ENCODE measurements at regions not wholly inside any gene's neighbourhood (a gene's known extent, or its start where the extent isn't known, plus 50 kb on each side); places are given as distances from the start of the nearest gene placed in this dataset.
"Not testable (repeated sequence)": the region's sequence is repeated elsewhere in the genome, so short reads cannot be mapped to it uniquely, and the experiment has no call there.

DNA sequence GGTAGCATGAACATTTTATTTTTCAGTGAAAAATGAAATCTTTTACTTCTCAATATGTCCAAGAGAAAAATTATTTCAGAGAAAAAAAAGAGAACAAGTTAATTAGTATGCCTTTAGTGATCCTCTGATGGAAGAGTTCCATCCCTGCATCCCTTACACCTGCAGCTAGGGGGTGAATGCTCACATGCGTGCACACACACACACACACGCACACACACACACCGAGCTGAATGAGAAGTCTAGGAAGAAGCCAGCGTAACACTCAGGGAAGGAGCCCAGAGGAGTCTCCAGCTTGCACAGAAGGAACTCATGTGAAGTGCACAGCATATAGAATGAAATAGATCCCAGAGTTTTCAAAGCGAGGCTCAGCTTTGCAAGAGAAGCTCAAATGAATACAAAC lies 510.5 kb downstream of the IRS2 start:
- no peak overlapping the region for H3K27ac ChIP-seq
- no peak overlapping the region for H3K4me3 ChIP-seq
- peaks cover 25% of the 10 kb centered on the region for H3K4me1 ChIP-seq
- no peaks in the 10 kb centered on the region for H3K36me3 ChIP-seq
- no peak overlapping the region for H3K4me2 ChIP-seq
- no peak for TF ChIP-seq Cebpa-rat (IDR thresholded peaks at IDR 0.05)
- H3K9me3 ChIP-seq, result no peaks in the 10 kb centered on the region
- H3K27me3 ChIP-seq, result no peaks in the 10 kb centered on the region
- no peak overlapping the region for H3K9ac ChIP-seq
- H4K20me1 ChIP-seq, result no peaks in the 10 kb centered on the region

DNA sequence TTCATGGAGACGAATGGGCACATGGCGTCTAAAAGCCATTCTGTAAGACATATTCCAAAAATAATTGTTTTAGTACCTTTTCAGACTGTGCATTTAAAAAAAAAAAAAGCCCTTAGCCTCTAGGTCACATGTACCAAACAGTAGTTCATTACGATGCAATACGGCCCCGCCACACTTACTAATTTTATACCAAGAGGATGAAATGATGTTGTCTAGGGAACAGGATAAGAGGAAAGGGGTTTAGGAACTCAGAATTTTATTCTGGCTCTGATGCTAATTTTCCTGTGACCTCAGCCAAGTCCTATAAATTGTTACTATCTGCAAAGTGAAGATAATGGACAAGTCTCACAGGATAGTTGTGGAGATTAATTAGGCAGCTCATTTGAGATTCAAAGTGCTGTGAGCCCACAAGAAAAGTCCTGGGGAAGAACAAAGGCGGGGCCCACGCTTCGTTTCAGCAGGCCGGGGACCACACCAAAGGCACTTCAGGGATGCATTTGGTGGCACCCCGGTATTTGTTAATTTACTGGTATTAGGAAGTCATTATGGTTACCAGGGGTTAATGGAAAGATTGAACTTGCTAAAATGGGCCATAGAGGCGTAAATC lies 511.1 kb downstream of the IRS2 start:
- Histone ChIP-seq H3K9me3 (no peaks in the 10 kb centered on the region), H3K36me3 (no peaks in the 10 kb centered on the region), H3K27me3 (no peaks in the 10 kb centered on the region), H3K27ac (no peak overlapping the region), H4K20me1 (no peaks in the 10 kb centered on the region), H3K4me3 (no peak overlapping the region), H3K4me2 (no peak overlapping the region), H3K4me1 (peaks cover 25% of the 10 kb centered on the region), H3K9ac (no peak overlapping the region)
- no peak for TF ChIP-seq Cebpa-rat (IDR thresholded peaks at IDR 0.05)

- Histone ChIP-seq H3K9ac (no peak overlapping the region), H3K36me3 (no peaks in the 10 kb centered on the region), H3K4me3 (no peak overlapping the region), H4K20me1 (no peaks in the 10 kb centered on the region), H3K27ac (no peak overlapping the region), H3K4me2 (no peak overlapping the region), H3K27me3 (no peaks in the 10 kb centered on the region), H3K4me1 (peaks cover 25% of the 10 kb centered on the region), H3K9me3 (no peaks in the 10 kb centered on the region)
- no peak for TF ChIP-seq Cebpa-rat (IDR thresholded peaks at IDR 0.05)
Measured at GRCh38 chr13:109274188-109274821, 512.1 kb downstream of the IRS2 start.

- no peak overlapping the region for H3K9ac ChIP-seq
Measured at GRCh38 chr13:109273326-109273751, 513.0 kb downstream of the IRS2 start.

DNA sequence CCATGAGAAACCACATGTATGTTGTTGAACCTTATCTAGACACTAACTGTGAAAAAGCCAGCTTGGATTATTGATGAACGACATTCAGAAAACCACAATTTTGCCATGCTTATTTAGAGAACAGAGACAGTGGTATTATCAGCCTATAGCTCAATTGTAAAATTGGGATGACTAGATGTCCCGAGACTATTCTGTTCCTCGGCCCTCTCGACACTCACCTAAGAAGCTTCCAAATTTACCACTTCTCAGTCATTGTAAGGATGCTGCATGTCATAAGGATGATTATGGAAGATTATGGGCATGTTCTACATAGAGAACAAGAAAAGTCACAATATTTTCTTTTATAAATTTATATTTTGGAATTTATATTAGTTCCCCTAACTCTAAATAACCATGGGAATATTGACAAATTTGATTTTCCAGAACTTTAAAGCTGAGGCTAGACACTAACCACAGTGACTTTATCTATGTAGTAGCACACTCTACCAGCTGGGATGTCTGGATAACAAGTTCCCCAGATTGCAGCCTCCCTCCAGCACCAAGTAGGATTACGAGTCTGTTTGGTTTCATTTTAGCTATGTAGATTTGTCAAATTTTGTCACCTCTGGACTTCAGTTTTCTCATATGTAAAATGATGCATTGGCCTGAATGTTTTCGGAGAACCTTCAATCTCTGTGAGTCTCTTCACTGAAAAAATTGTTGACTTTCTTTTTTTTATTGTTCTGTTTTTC lies 513.6 kb downstream of the IRS2 start:
- Histone ChIP-seq H4K20me1 (no peaks in the 10 kb centered on the region), H3K9ac (no peak overlapping the region), H3K27ac (no peak overlapping the region), H3K27me3 (no peaks in the 10 kb centered on the region), H3K36me3 (no peaks in the 10 kb centered on the region), H3K4me3 (no peak overlapping the region), H3K4me2 (peak overlapping the region; percentile 62), H3K9me3 (no peaks in the 10 kb centered on the region), H3K4me1 (peaks cover 25% of the 10 kb centered on the region)
- no peak for TF ChIP-seq Cebpa-rat (IDR thresholded peaks at IDR 0.05)

More at GRCh38 chr13:109273326-109273751, 513.0 kb downstream of the IRS2 start:
- Histone ChIP-seq H3K9me3 (no peaks in the 10 kb centered on the region), H3K27ac (no peak overlapping the region), H3K36me3 (no peaks in the 10 kb centered on the region), H4K20me1 (no peaks in the 10 kb centered on the region), H3K4me3 (no peak overlapping the region), H3K4me2 (peak overlapping the region; percentile 11; the same call in 1 of the 2 replicates), H3K27me3 (no peaks in the 10 kb centered on the region), H3K4me1 (peaks cover 25% of the 10 kb centered on the region)
- TF ChIP-seq Cebpa-rat (IDR thresholded peaks at IDR 0.05), result no peak

DNA sequence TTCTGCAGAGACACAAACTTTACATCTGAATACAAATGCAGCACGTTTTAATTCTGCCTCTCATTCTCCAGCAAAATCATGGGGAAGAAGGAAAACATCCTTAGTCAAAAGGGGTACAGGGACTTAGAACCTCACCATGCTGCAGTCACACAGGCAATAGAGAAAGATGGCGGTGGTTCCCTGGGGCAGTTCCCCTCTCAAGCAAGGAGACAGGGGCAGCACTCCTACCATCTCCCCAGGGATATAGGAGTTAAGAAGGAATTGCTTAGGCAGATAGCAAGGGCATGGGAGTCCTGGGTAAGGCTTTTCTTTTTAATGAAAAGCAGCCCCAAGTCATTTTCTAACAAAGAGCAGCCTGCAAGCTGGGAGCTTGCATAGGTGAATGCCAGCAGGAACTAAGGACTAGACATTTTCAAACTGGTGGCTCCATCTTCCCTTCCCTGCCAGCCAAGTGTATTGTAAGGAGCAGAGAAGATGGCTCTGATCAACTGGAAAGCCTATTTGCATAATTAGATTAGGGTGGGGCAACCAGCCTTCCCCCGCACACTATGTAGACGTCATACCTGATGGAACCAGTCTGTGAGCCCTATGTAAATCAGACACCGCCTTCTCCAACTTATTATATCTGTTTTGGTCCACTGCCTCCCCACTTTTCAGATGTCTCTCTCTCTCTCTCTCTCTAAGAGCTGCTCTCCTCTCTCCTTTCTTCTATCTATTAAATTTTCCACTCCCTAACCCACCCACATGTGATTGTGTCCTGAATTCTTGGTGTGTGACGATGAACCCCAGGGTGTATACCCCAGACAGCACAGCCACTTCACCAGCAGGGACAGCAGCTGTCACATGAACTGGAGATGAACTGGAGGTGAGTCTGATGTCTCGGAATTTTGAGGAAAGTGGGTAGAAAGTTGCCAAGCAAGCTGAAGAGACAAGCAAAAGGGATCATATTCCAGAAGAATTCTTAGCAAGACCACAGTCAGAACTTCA lies 514.5 kb downstream of the IRS2 start:
- Histone ChIP-seq H3K27ac (0 out of 2 replicates have a peak overlapping the region, but pooled peaks have one; percentile 11), H3K9ac (no peak overlapping the region), H3K27me3 (no peaks in the 10 kb centered on the region), H3K4me3 (0 out of 2 replicates have a peak overlapping the region, but pooled peaks have one; percentile 12), H3K36me3 (no peaks in the 10 kb centered on the region), H3K9me3 (no peaks in the 10 kb centered on the region), H3K4me2 (peak overlapping the region; percentile 62), H4K20me1 (no peaks in the 10 kb centered on the region), H3K4me1 (peaks cover 25% of the 10 kb centered on the region)
- no peak for TF ChIP-seq Cebpa-rat (IDR thresholded peaks at IDR 0.05)

- Histone ChIP-seq H4K20me1 (no peaks in the 10 kb centered on the region), H3K27ac (no peak overlapping the region), H3K9me3 (no peaks in the 10 kb centered on the region), H3K27me3 (no peaks in the 10 kb centered on the region), H3K36me3 (no peaks in the 10 kb centered on the region), H3K4me2 (peak overlapping the region; percentile 62), H3K9ac (no peak overlapping the region), H3K4me1 (peaks cover 25% of the 10 kb centered on the region), H3K4me3 (no peak overlapping the region)
- TF ChIP-seq Cebpa-rat (IDR thresholded peaks at IDR 0.05), result no peak
Measured at GRCh38 chr13:109271061-109271460, 515.3 kb downstream of the IRS2 start.

DNA sequence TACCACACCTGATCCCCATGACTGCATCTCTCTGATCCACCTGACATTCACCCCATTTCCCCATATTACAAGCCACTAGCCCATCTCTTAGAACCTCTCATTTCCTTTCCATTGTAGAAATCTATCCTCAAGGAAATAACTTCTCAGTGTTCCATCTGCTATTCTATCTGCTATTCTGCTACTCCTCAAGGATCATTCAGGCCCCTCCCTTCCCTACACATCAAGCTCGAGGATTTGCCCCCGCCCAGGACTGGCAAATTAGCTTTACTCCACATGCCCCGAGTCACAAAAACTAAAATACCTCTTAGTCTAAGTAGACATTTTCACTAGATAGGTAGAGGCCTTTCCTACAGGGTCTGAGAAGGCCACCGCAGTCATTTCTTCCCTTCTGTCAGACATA lies 517.0 kb downstream of the IRS2 start:
- not testable (repeated sequence) for H4K20me1 ChIP-seq, H3K9ac ChIP-seq, H3K27me3 ChIP-seq, H3K4me3 ChIP-seq, H3K4me2 ChIP-seq, H3K9me3 ChIP-seq, H3K27ac ChIP-seq, H3K36me3 ChIP-seq
- peaks cover 25% of the 10 kb centered on the region for H3K4me1 ChIP-seq

DNA sequence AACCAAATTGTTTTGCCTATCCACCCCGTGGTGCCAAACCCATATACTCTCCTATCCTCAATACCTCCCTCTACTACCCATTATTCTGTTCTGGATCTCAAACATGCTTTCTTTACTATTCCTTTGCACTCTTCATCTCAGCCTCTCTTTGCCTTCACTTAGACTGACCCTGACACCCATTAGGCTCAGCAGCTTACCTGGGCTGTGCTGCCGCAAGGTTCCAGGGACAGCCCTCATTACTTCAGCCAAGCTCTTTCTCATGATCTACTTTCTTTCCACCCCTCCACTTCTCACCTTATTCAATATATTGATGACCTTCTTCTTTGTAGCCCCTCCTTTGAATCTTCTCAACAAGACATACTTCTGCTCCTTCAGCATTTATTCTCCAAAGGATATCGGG lies 517.9 kb downstream of the IRS2 start:
- not testable (repeated sequence) for H3K9ac ChIP-seq, H3K27ac ChIP-seq, H4K20me1 ChIP-seq, H3K9me3 ChIP-seq, H3K36me3 ChIP-seq, H3K27me3 ChIP-seq, H3K4me3 ChIP-seq, H3K4me2 ChIP-seq
- peaks cover 25% of the 10 kb centered on the region for H3K4me1 ChIP-seq

DNA sequence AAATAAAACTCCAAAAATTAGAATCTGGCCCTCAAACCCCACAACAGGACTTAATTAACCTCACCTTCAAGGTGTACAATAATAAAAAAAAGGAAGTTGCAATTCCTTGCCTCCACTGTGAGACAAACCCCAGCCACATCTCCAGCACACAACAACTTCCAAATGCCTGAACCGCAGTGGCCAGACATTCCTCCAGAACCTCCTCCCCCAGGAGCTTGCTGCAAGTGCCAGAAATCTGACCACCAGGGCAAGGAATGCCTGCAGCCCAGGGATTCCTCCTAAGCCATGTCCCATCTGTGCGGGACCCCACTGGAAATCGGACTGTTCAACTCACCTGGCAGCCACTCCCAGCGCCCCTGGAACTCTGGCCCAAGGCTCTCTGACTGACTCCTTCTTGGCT lies 519.0 kb downstream of the IRS2 start:
- not testable (repeated sequence) for H3K4me2 ChIP-seq, H3K9ac ChIP-seq, H3K36me3 ChIP-seq, H3K27ac ChIP-seq, H3K27me3 ChIP-seq, H3K9me3 ChIP-seq, H4K20me1 ChIP-seq, H3K4me3 ChIP-seq
- peaks cover 15% of the 10 kb centered on the region for H3K4me1 ChIP-seq

DNA sequence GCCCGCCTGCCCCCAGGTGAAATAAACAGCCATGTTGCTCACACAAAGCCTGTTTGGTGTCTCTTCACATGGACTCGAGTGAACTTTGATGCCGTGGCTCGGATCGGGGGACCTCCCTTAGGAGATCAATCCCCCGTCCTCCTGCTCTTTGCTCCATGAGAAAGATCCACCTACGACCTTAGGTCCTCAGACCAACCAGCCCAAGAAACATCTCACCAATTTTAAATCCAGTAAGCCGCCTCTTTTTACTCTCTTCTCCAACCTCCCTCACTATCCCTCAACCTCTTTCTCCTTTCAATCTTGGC lies 521.0 kb downstream of the IRS2 start:
- H3K4me1 ChIP-seq, H3K4me3 ChIP-seq, H3K27me3 ChIP-seq, H3K9me3 ChIP-seq, H3K27ac ChIP-seq, H4K20me1 ChIP-seq, H3K9ac ChIP-seq, H3K4me2 ChIP-seq, H3K36me3 ChIP-seq: not testable (repeated sequence)

DNA sequence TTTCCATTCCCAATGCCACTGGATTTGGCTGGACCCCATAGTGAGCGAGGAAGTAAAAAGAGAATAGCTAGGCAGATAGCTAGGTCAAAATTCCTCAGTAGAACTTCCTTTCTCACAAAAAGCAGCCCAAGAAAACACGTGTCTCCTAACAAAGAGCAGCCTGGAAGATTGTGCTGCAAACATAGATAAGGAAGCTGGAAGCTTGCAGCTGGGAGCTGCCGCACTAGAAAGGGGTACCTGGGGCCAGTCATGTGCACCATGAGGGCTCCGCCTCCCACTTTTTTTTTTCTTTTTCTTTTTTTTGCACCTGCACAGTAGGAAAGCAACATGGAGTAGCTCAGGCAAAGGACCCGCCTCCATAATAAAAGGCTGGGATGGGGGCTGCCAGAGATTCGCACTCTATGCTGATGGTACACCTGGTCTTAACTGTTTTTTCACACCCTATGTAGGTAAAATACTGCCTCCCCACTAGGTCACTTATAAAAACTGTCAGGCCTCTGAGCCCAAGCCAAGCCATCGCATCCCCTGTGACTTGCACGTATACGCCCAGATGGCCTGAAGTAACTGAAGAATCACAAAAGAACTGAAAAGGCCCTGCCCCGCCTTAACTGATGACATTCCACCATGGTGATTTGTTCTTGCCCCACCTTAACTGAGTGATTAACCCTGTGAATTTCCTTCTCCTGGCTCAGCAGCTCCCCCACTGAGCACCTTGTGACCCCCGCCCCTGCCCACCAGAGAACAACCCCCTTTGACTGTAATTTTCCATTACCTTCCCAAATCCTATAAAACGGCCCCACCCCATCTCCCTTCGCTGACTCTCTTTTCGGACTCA lies 521.6 kb downstream of the IRS2 start:
- H3K4me2 ChIP-seq, H3K4me1 ChIP-seq, H3K27ac ChIP-seq, H4K20me1 ChIP-seq, H3K27me3 ChIP-seq, H3K36me3 ChIP-seq, H3K9me3 ChIP-seq, H3K9ac ChIP-seq, H3K4me3 ChIP-seq: not testable (repeated sequence)

- not testable (repeated sequence) for H4K20me1 ChIP-seq, H3K9ac ChIP-seq, H3K4me3 ChIP-seq, H3K27me3 ChIP-seq, H3K36me3 ChIP-seq, H3K4me1 ChIP-seq, H3K27ac ChIP-seq, H3K4me2 ChIP-seq
- H3K9me3 ChIP-seq, result peaks cover 14% of the 10 kb centered on the region; the same call in 1 of the 2 replicates
Measured at GRCh38 chr13:109257761-109258157, 528.6 kb downstream of the IRS2 start.

Measured in BLaER1 (cell line).